H9 (cell line): ENCODE measurements at regions not wholly inside any gene's neighbourhood (a gene's known extent, or its start where the extent isn't known, plus 50 kb on each side); places are given as distances from the start of the nearest gene placed in this dataset.
A peak's percentile ranks its signal among the peaks of the same experiment; 100 is the strongest.

ENCODE experiments used
- DNase-seq: peaks from one replicate; pipeline ENCODE4 v3.0.0-alpha.2; 2017
- H2AFZ ChIP-seq: one replicate; pipeline ENCODE4 v1.6.1; 2013; ENCODE audit warnings: mild to moderate bottlenecking, low read length, control low read depth, moderate library complexity
- H2AK5ac ChIP-seq: 2 replicates; pipeline ENCODE4 v1.6.1; 2013; ENCODE audit warnings: low read length, control low read depth, mixed read lengths; ENCODE audit not compliant: insufficient read length
- H2BK120ac ChIP-seq: one replicate; pipeline ENCODE4 v1.6.1; 2013; ENCODE audit warnings: low read depth, mild to moderate bottlenecking, low read length, control low read depth, inconsistent platforms; ENCODE audit not compliant: poor library complexity, severe bottlenecking
- H2BK12ac ChIP-seq: 2 replicates; pipeline ENCODE4 v1.6.1; 2013; ENCODE audit warnings: low read length, control low read depth, mixed read lengths, low read depth; ENCODE audit not compliant: insufficient read length
- H2BK15ac ChIP-seq: 2 replicates; pipeline ENCODE4 v1.6.1; 2013; ENCODE audit warnings: low read depth, low read length, control low read depth
- H2BK20ac ChIP-seq: one replicate; pipeline ENCODE4 v1.6.1; 2013; ENCODE audit warnings: low read depth, mild to moderate bottlenecking, low read length, control low read depth, inconsistent platforms; ENCODE audit not compliant: poor library complexity, severe bottlenecking
- H2BK5ac ChIP-seq: 2 replicates; pipeline ENCODE4 v1.6.1; 2013; ENCODE audit warnings: low read length, control low read depth, mixed read lengths; ENCODE audit not compliant: insufficient read length
- H3K14ac ChIP-seq: 2 replicates; pipeline ENCODE4 v1.6.1; 2013; ENCODE audit warnings: low read length, control low read depth; ENCODE audit not compliant: insufficient read depth
- H3K18ac ChIP-seq: 2 replicates; pipeline ENCODE4 v1.6.1; 2013; ENCODE audit warnings: low read depth, mild to moderate bottlenecking, mixed read lengths, low read length, control low read depth; ENCODE audit not compliant: insufficient read length
- H3K23ac ChIP-seq: 2 replicates; pipeline ENCODE4 v1.6.1; 2013; ENCODE audit warnings: low read length, control low read depth, mixed read lengths, low read depth; ENCODE audit not compliant: insufficient read length
- H3K23me2 ChIP-seq: 2 replicates; pipeline ENCODE4 v1.6.1; 2013; ENCODE audit warnings: low read depth, mild to moderate bottlenecking, mixed read lengths, low read length, control low read depth; ENCODE audit not compliant: insufficient read length, poor library complexity, severe bottlenecking
- H3K27ac ChIP-seq: 2 replicates; pipeline ENCODE4 v1.5.1; 2013; ENCODE audit warnings: low read length, control low read depth, mixed read lengths, low read depth; ENCODE audit not compliant: insufficient read length
- H3K27me3 ChIP-seq: 2 replicates; pipeline ENCODE4 v1.6.1; 2013; ENCODE audit warnings: low read length, control low read depth, inconsistent platforms; ENCODE audit not compliant: insufficient read depth
- H3K4ac ChIP-seq: 2 replicates; pipeline ENCODE4 v1.6.1; 2013; ENCODE audit warnings: low read depth, mild to moderate bottlenecking, control low read depth, inconsistent platforms, low read length, moderate library complexity
- H3K4me1 ChIP-seq: 2 replicates; pipeline ENCODE4 v1.6.1; 2013; ENCODE audit warnings: low read length, control low read depth, inconsistent platforms; ENCODE audit not compliant: insufficient read depth
- H3K4me2 ChIP-seq: 2 replicates; pipeline ENCODE4 v1.6.1; 2013; ENCODE audit warnings: low read length, control low read depth, mixed read lengths; ENCODE audit not compliant: insufficient read length, insufficient read depth
- H3K56ac ChIP-seq: 2 replicates; pipeline ENCODE4 v1.6.1; 2013; ENCODE audit warnings: low read depth, mild to moderate bottlenecking, mixed read lengths, low read length, control low read depth; ENCODE audit not compliant: insufficient read length
- H3K79me1 ChIP-seq: 2 replicates; pipeline ENCODE4 v1.6.1; 2013; ENCODE audit warnings: low read depth, mild to moderate bottlenecking, moderate library complexity, low read length, control low read depth, inconsistent platforms; ENCODE audit not compliant: insufficient read depth, poor library complexity, severe bottlenecking
- H3K79me2 ChIP-seq: 2 replicates; pipeline ENCODE4 v1.6.1; 2013; ENCODE audit warnings: low read length, control low read depth, inconsistent platforms; ENCODE audit not compliant: insufficient read depth
- H3K9ac ChIP-seq: 2 replicates; pipeline ENCODE4 v1.6.1; 2013; ENCODE audit warnings: low read length, control low read depth, mixed read lengths; ENCODE audit not compliant: insufficient read length; ENCODE audit errors: extremely low read depth
- H3K9me3 ChIP-seq: one replicate; pipeline ENCODE4 v1.6.1; 2013; ENCODE audit warnings: low read depth, low read length, inconsistent platforms; ENCODE audit not compliant: control insufficient read depth
- H3T11ph ChIP-seq: one replicate; pipeline ENCODE4 v1.6.1; 2013; ENCODE audit warnings: mild to moderate bottlenecking, low read length, control low read depth, inconsistent platforms
- H4K20me1 ChIP-seq: one replicate; pipeline ENCODE4 v1.6.1; 2013; ENCODE audit not compliant: control insufficient read depth, insufficient read length, insufficient read depth
- H4K5ac ChIP-seq: 2 replicates; pipeline ENCODE4 v1.6.1; 2013; ENCODE audit warnings: low read depth, mild to moderate bottlenecking, mixed read lengths, low read length, control low read depth; ENCODE audit not compliant: insufficient read length
- H4K8ac ChIP-seq: replicated peaks from 2 replicates; pipeline ENCODE4 v1.6.1; 2013; ENCODE audit warnings: low read length, control low read depth, mixed read lengths, low read depth; ENCODE audit not compliant: insufficient read length
- H4K91ac ChIP-seq: 2 replicates; pipeline ENCODE4 v1.6.1; 2013; ENCODE audit warnings: low read depth, mild to moderate bottlenecking, moderate library complexity, mixed read lengths, low read length, control low read depth; ENCODE audit not compliant: insufficient read length
- H3K27ac Mint-ChIP-seq, 3 experiments: 2 replicates in 2 of 3; 3 replicates in 1 of 3; pipeline ENCODE4 v1.8.0; 2020 to 2021; ENCODE audit warnings: mixed read lengths in 3 of 3, mild to moderate bottlenecking in 1 of 3, moderate library complexity in 1 of 3
- H3K27me3 Mint-ChIP-seq: 2 replicates; pipeline ENCODE4 v1.8.0; 2021; ENCODE audit warnings: low read depth, mild to moderate bottlenecking, moderate library complexity, mixed read lengths
- H3K36me3 Mint-ChIP-seq, 3 experiments: 2 replicates in 2 of 3; 3 replicates in 1 of 3; pipeline ENCODE4 v1.8.0; 2020 to 2021; ENCODE audit warnings: low read depth in 3 of 3, mixed read lengths in 3 of 3; ENCODE audit not compliant: insufficient read depth in 1 of 3
- H3K4me1 Mint-ChIP-seq, 2 experiments: 2 replicates each; pipeline ENCODE4 v1.8.0; 2020; ENCODE audit warnings: mixed read lengths in 2 of 2
- H3K4me3 Mint-ChIP-seq, 2 experiments: 2 replicates in 1 of 2; 3 replicates in 1 of 2; pipeline ENCODE4 v1.8.0; 2020 to 2021; ENCODE audit warnings: mild to moderate bottlenecking in 2 of 2, mixed read lengths in 2 of 2, moderate library complexity in 1 of 2
- H3K9me3 Mint-ChIP-seq, 2 experiments: 2 replicates in 1 of 2; 3 replicates in 1 of 2; pipeline ENCODE4 v1.8.0; 2020; ENCODE audit warnings: mild to moderate bottlenecking in 2 of 2, mixed read lengths in 2 of 2, moderate library complexity in 1 of 2
- WGBS: extraction: QIAGEN DNeasy Blood & Tissue Kit; methylation state at CpG from one replicate; pipeline ENCODE4 v1.1.7; 2013; ENCODE audit warnings: missing lambda C conversion rate, low lambda C conversion rate, mixed read lengths; ENCODE audit not compliant: insufficient read length; ENCODE audit errors: extremely low coverage; 5-methylcytosine and 5-hydroxymethylcytosine counted together
- TF ChIP-seq, protein P1 (sequence below): fragments of 200-600 bp; sonication (generic); conservative IDR thresholded peaks from 3 replicates; pipeline ENCODE4 v1.8.0; 2021; ENCODE audit warnings: antibody characterized with exemption, mild to moderate bottlenecking

DNA sequence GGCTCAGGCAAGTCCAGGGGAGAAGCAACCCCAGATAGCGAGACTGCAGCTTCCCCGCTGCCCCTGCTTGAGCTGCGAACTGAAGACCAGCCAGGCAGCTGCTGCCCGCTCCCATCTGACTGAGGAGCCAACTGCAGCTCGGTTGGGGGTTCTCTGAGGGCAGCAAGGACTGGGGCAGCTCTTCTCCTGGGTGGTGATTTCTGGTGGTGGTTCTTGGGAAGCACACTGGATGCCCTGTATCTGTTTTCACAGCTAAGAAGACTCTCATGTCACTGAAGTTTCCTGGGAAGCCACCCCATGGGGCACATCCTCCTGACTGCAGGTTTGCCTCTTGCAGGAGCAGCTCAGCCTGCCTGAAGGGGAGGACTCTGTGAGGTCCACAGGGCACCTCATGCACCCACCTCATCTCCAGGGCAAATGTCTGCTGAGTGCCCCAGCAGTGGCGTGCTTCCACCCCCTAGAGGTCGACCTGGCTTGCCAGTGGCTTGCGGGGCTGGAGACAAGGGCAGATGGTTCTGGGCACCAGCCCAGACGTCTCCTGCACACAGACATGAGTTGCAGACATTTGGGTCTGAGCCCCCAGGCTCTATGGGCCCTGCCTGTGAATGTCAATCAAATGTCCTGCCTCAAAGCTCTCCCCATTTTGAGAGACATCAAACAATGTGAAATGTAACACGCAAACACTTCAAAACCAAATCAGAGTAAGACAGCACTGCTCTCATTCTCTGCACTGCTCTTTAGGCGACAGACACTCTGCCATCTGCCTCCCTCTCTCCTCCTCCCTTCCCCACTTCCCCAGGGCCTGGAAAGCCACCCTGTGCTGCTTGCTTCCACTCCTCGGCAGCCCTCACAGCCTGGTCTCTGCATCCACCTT, 800.9 kb downstream of the BRD1 start:
- no peak overlapping the region for H2BK5ac ChIP-seq
- Mint-ChIP-seq H3K9me3 (peaks cover 4% of the 10 kb centered on the region in 2 experiments; a peak in 3 of 5 replicates), H3K27me3 (peaks cover 18% of the 10 kb centered on the region), H3K4me3 (no peak overlapping the region), H3K4me1 (no peaks in the 10 kb centered on the region), H3K36me3 (no peaks in the 10 kb centered on the region), H3K27ac (no peak overlapping the region)
- H3K18ac ChIP-seq: no peak overlapping the region
- no peak overlapping the region for H2BK15ac ChIP-seq
- no peak overlapping the region for H3T11ph ChIP-seq
- TF ChIP-seq, protein P1, sequence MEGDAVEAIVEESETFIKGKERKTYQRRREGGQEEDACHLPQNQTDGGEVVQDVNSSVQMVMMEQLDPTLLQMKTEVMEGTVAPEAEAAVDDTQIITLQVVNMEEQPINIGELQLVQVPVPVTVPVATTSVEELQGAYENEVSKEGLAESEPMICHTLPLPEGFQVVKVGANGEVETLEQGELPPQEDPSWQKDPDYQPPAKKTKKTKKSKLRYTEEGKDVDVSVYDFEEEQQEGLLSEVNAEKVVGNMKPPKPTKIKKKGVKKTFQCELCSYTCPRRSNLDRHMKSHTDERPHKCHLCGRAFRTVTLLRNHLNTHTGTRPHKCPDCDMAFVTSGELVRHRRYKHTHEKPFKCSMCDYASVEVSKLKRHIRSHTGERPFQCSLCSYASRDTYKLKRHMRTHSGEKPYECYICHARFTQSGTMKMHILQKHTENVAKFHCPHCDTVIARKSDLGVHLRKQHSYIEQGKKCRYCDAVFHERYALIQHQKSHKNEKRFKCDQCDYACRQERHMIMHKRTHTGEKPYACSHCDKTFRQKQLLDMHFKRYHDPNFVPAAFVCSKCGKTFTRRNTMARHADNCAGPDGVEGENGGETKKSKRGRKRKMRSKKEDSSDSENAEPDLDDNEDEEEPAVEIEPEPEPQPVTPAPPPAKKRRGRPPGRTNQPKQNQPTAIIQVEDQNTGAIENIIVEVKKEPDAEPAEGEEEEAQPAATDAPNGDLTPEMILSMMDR: peak; percentile 64
- no peaks in the 10 kb centered on the region for H3K4me1 ChIP-seq
- H4K5ac ChIP-seq: no peak overlapping the region
- WGBS: no CpG with 5 or more reads among the region's 12 CpGs
- no peaks in the 10 kb centered on the region for H3K79me1 ChIP-seq
- H3K4me2 ChIP-seq: no peak overlapping the region
- H3K79me2 ChIP-seq: no peaks in the 10 kb centered on the region
- H2BK20ac ChIP-seq: no peak overlapping the region
- H4K20me1 ChIP-seq: no peaks in the 10 kb centered on the region
- H3K23ac ChIP-seq: no peak overlapping the region
- H2AFZ ChIP-seq: no peak overlapping the region
- H3K23me2 ChIP-seq: no peaks in the 10 kb centered on the region
- no peak overlapping the region for H3K9ac ChIP-seq
- peak; percentile 58 for DNase-seq
- H3K27me3 ChIP-seq: no peaks in the 10 kb centered on the region
- H2BK12ac ChIP-seq: no peak overlapping the region
- no peak overlapping the region for H3K4ac ChIP-seq
- H2AK5ac ChIP-seq: no peak overlapping the region
- no peak overlapping the region for H3K56ac ChIP-seq
- H3K9me3 ChIP-seq: no peaks in the 10 kb centered on the region
- no peak overlapping the region for H4K8ac ChIP-seq
- H2BK120ac ChIP-seq: no peak overlapping the region
- H3K14ac ChIP-seq: no peak overlapping the region; the same call in 1 of the 2 replicates
- H4K91ac ChIP-seq: no peak overlapping the region
- no peak overlapping the region for H3K27ac ChIP-seq
